Left renal cortex interstitium (tissue), 4 donors: ENCODE measurements at regions not wholly inside any gene's neighbourhood (a gene's known extent, or its start where the extent isn't known, plus 50 kb on each side); places are given as distances from the start of the nearest gene placed in this dataset.
"Not testable (repeated sequence)": the region's sequence is repeated elsewhere in the genome, so short reads cannot be mapped to it uniquely, and the experiment has no call there.

Experiments used
- DNase-seq, 4 donors: peaks; one replicate each; pipeline ENCODE4 v3.0.0-alpha.2; 2013; ENCODE audit warnings: low read depth in 4 of 4, low spot score in 2 of 4, missing footprints in 1 of 4

DNA sequence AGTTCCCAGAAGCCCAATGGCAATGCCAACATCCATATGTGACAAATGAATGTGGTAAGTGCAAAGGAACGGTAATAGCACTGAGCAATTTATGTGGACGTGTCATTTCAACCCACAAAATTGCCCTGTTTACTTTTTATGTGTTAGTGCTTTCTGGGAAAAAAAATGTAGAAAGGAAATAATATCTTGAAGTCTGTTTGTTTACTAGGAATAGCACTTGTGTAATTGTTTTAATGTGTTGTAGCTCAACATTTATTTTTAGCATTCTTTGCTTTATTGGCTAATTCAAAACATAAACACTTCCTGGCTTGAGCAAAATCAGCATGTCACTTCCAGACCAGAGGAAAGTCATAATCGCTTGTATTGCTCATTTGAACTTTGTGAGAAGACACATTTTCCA lies 224.8 kb upstream of the KCNK2 start:
- DNase-seq = no peak

DNA sequence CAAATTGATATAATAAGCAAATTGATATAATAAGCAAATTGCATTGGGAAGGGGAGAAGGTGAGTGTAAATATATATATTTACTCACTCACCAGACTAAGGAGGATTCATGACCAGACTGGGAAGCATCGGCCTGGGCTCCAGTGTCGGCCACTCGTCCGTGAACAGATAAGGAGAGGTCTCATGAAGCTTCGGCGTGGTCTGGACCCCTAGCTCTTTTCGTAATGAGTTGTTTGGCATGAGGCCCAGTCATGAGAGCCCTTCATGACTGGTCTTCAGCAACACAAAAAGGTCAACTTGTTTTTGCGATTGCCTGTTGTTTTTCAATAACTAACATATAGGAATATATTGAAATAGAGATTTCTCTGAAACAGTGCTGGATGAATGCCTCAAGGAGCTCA lies 222.9 kb upstream of the KCNK2 start:
- DNase-seq = no peak

DNA sequence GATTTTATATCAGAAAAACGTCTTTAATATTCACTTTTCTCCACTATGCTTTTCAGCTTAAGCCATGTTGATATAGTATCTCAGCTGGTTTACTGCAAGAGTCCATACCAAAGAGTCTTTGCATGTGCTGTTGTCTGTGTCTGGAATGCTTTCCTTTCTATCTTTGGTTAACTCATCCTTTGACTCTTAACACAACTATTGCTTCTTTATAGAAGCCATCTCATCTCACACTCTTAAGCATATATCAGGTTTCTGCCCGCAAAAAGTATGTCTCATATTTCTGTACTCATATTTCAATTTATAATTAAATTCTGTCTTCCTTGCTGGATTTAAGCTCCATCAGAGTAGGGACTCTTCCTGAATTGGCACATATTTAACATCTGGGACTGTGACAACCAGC lies 220.9 kb upstream of the KCNK2 start:
- no peak for DNase-seq

DNA sequence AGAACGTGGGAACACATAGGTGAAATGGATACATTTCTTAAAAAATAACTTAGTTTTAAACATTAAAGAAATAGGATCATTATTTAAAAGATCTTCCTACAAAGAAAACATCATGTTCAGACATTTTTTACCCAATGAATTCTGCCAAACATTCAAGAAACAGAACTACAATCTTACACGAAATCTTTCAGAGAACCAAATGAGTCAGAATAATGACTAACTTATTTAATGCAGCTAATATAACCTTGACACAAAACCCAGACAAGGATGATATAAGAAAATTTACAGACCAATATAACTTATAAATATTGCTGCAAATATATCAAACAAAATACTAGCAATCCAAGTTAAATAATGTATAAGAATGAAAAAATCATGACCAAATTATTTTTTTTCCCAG lies 220.1 kb upstream of the KCNK2 start:
- DNase-seq = no peak

DNA sequence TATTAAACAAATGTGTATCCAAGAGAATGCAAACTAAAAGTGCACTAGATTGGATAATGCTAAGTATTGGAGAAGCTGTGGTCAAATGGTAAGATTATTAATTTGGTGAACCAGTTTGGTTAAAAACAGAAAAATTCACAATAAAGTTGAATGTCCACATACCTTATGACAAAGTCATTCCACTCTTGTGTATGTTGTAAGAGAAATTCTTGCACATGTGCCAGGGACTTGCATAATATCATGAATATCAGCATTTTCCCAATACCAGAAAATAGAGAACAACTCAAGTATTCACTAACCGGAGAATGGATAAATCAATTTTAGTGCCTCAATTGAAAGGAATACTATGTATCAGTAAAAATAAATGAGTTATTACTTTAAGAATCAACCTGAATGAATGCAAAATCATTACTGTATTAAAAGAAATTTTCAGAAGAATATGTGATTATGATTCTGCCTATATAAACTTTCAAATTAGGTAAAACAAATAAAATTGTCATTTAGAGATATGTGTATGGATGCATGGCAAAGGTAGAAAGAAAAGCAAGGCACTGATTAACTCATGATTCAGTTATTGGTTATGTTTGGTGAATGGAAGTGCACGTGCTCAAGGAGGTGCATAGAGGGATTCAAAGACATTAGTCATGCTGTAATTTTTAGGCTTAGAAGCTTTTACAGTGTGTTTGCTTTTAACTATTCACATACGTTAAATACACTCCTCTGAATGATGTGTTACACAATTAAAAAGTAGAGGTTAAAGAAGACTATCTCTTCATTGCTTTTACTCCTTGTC lies 217.4 kb upstream of the KCNK2 start:
- DNase-seq = no peak

DNA sequence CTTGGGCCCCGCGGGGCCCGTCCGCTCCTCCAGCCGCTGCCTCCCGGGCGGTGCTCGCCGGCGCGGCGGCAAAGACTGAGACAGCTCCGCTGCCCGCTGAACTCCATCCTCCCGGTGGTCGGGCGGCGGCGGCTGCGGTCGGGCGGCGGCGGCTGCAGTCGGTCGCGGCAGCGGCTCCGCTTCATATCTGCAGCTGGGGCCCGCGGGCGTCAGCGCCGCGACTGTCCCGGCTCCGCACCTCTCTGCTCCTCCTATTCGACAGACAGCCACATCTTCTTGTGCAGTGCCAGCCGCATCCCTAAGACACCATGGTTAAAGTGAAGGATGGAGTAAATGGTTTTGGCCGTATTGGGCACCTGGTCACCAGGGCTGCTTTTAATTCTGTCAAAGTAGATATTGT lies 212.1 kb upstream of the KCNK2 start:
- not testable (repeated sequence) for DNase-seq

DNA sequence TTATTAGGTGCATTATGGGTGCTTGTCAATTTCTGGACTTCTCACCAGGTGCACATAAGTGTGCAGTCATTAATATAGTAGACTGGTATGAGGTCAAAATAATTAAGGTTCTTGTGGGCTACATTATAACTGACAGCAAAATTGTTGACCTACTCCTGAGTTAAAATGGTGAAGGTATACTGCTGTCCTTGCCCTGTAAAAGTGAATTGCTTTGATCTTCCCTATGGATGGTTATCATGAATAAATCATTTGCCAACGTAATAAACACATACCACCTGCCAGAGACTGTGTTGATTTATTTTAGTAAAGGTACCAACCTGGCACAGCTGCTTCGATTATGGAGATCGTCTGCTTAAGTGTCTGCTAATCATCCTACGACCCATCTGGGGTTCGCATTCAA lies 201.6 kb upstream of the KCNK2 start:
- no peak for DNase-seq

DNA sequence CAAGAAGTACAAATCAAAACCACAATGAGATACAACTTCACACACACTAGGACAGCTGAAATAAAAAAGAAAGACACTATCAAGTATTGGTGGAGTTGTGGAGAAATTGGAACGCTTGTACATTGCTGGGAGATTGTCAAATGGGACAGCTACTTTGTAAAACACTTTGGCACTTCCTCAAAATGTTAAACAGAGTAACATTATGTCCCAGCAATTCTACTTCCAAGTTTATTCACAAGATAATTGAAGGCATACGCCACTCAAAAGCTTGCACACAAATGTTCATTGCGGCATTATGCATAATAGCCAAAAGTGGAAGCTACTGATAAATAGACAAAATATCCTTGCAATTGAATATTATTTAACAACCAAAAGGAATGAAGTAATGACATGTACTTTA lies 199.9 kb upstream of the KCNK2 start:
- no peak for DNase-seq

DNA sequence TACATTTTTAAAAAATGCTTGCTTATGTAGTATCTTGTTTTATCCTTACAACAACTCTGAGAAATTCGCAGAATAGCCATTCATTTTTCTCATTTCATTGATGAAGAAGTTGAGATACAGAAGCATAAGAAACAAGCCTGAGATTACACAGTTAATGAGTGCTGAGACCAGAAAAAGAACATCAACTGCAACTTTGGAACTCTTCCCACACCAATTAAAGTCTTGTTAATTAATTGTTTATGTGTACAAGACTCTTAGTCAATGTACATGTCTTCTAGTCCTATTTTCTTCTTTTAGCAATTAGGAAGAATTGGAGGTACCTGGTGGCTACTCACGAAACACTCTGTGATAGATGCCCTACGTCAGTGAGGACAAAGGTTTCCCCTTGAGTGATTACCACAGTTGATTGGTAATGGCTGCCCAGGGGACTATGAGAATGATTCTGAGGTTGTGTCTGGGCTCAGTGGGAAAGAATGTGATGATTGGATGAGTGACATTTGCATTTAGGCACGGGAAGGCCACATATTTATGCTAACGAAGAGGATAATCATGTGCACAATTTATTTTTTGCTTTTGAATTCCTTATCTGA lies 187.4 kb upstream of the KCNK2 start:
- no peak for DNase-seq

DNA sequence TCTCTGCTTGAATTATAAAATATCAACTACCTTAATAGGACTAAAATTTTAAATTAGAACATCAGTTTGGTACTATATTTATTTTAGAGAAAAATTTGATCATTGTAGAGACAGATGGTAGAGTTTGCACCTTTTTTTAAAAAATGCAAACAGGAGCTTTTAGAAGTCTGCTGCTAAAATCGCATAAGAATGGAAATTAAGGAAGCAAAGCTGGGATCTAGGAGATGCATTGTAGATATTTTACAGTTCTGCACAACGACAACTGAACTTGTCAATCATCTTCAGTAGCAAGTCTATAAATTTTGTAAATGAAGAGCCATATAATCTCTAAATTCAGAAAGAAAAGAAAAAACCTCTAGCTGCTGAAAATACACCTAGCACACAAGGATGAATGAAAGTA lies 185.6 kb upstream of the KCNK2 start:
- DNase-seq = no peak

DNA sequence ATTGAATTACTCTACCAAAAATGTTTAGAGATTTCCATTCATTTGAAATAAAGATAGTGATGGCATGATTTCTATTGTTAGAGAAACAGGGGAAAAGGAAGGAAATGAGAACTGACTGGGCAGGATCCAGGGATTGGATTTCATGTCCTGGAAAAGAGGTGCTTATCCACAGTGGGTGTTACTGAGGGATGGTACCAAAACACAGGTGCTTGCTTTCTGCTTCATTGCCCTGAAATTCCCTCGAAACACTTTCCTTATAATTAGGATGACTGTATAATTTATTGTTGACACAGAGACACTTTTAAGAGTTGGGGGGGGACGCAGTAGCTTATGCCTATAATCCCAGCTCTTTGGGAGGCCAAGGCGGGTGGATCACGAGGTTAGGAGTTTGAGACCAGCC lies 185.0 kb upstream of the KCNK2 start:
- DNase-seq = no peak

DNA sequence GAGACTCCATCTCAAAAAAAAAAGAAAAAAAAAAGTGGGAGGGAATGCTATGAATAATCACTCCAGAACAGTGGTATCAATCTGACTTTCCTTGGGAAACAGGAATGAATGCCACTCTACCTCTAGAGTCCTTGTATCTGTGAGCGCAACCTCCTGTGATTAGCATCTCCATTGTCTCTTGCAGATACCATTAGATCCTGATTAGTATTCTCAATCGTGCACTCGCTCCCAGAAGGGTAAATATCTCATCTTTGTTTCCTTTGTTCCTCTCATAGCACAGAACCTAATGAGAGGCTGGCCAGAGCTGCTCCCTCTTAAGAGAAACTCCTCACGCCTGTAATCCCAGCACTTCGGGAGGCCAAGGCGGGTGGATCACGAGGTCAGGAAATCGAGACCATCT lies 184.4 kb upstream of the KCNK2 start:
- no peak for DNase-seq

DNA sequence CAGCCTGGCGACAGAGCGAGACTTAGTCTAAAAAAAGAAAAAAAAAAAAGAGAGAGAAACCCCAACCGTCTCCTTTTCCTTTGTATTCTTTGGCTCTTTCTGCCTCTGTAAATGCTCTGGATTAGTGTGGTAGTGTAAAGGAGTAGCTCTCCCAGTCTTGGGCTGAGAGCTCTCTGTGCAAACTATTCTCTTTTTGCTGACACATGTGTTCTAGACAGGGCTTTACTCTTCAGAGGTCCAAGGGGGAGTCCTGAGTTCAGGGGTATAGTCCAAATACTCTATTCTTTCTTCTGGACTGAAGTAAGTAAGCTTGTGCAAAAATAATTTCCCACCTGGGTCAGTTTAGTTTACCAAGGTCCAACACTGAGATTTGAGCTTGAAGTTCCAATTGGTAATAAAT lies 183.8 kb upstream of the KCNK2 start:
- DNase-seq = no peak

DNA sequence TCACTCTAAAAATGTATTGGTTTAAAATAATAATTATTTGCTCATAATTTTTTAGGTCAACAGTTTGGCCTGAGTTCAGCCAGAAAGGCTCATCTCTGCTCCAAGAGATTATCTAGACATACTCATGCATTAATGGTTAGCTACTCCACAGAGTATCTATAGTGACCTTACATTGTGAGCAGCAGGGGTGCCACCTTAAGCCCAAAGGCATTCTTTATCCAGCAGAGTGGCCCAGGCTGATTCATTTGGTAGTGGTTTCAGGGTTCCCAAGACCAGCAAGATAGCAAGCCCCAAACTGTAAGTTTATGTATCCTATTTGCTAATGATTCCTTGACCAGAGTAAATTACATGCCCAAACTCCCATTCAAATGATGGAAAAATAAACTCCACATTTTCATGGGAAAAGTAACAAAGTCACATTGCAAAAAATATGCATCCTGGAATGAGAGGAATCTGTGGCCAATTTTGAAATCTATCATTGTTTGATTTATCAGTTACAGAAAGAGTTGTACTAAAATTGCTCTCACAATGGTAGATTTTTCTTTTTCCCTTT lies 182.6 kb upstream of the KCNK2 start:
- DNase-seq = no peak

DNA sequence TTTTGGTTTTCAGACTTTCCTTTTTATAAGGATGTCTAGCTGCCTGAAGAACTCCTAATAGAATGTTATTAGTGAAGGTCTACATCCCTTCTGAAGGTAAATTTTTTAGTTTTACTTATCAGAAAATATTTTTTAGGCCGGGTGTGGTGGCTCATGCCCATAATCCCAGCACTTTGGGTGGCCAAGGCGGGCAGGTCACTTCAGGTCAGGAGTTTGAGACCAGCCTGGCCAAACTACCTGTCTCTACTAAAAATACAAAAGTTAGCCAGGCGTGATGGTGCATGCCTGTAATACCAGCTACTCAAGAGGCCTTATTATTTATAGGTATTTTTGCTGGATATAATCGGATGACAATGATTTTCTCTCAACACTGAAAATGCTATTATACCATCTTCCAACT lies 181.9 kb upstream of the KCNK2 start:
- DNase-seq = no peak

DNA sequence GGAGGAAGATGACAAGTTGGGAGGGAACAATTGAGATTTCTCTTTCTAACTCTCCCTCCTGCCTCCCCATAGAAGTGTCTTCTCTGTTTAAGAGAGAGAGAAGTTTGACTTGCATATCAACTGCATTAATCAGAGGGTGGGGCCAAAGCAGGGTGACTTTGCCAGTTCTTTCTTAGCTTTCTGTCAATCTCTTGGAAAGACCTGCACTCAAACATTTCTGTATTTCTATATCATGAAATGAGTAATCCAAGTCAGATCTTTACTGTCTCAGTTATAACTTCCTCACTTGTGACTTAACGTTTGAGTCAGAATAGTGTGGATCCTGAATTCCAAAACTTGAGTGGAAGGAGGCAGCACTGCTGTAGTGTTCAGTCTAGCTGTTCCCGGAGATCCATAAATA lies 180.8 kb upstream of the KCNK2 start:
- DNase-seq = no peak

DNA sequence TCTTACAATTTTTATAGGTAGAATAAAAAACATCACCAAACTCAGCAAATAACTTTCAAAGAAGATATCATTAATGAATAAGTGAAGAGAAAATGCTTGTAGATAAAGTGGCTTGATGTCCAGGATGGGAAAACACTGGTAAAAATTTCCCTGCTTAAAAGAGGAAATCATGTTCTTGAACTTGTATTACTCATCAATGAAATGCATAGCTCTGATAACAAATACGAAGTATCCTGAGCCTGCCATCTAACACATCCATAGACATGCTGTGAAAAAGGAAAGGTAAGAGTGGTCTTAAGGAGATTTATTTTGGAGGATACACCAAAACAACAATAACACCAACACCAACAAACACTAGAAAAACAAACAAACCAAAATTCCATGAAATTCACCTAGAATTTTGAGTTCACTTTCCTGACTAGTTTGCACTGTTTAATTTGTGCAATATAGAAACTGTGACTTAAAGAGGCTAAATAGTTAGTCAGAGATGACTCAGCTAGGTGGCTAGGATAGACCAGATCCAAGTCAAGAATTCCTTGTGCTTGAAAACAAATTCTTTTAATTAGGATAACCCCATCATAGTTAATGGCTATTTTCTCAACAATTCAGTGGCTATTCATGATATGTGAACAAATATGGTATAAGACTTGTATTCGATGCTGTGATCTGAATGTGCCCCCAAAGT lies 179.8 kb upstream of the KCNK2 start:
- no peak for DNase-seq

DNA sequence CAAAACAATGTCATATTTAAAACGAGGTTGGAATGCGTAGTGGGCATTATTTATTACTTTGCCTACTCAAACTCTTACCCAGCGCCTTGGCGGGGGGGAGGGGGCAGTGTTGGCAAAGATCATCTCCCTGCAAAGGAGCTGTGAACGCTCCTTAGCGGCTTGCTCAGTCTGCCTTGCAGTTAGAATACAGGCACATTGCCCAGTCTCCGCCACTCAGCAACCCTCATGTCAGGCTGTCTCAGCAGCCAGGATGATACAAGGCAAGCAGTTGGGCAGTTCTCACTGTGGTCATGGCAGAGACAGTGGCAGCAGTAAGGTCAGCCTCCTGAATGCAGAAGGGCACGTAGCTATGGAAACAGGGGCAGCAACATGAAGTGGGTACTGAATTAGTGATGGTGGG lies 170.4 kb upstream of the KCNK2 start:
- DNase-seq = no peak

DNA sequence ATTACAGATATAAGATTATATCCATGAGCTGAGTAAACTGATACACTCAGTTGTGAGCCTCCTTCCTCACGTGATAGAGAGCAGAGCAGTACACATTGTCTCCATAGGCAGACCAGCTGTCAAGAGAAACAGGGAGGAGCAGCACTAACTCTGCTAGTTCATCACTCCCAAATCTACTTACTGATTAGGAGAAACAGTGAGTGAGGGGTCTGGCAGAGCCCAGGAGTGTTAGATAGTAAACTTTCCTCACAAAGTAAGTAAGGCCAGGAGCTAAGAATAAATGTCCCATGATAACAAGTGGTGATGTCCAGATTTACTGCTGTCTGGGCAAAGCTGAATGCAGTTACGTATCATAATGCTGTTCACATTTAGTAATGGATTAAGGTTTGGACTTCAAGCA lies 168.6 kb upstream of the KCNK2 start:
- DNase-seq = no peak

DNA sequence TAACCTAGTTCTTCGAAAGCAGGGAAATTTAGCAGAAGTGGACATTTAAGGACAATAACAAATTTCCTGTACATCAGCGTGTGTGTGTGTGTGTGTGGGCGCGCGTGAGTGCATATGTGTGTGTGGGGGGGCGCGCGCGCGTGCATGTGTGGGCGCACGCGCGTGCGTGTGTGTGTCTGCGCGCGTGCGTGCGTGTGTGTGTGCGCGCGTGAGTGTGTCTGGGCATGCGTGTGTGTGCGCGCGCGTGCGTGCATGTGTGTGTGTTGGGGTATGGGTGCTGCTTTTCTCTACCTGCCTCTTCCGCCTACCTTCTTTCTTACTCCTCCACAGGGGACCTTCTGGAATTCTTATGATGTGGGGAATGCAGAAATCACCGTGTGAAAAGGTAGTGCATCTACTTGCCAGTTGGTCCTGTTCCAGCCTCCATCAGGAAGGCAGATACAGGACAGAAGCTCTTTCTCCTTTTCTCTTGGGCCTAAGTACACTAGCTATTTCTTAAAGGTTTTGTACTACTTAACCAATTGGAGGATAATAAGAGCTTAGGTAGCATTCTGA lies 165.4 kb upstream of the KCNK2 start:
- no peak for DNase-seq

DNA sequence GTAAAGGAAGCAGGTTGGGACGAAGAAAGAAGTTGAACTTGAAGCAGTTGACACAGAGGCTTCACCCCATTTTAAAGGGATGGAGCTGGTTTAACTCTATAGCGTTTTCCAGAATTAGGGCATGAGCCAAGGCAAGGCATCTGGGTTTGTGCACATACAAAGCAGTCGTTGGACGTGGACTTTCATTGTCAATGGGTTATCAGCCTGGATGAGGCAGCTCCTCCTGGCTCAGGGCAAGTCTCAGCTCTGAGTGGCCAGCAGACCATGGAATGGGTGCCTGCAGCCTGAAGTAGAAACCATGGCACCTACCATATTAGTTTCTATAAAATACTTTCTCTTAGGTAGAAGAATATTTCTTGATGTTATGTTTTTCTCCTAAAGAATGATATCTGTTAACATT lies 163.8 kb upstream of the KCNK2 start:
- no peak for DNase-seq

DNA sequence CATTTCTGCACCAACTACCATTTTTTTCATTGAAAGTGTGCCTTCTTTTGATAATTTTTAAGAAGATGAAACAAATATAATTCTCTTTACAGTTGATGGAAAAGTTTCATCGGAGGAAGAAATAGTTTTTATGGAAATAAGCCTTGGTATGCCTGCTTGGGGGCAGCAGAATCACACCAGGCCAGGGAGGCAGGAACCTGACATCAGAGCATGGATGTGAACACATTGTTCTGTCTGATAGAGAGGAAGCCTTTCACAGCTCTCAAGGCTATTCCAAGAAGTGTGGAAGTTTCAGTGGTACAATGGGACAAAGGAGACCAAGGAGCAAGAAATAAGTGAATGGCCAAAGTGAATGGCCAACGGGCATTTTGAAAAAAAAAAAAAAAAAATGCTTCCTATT lies 162.2 kb upstream of the KCNK2 start:
- DNase-seq = no peak
